CD4-positive, alpha-beta T cell treated with Interferon alpha-2 for 1 hour (primary cell): ENCODE measurements at regions not wholly inside any gene's neighbourhood (a gene's known extent, or its start where the extent isn't known, plus 50 kb on each side); places are given as distances from the start of the nearest gene placed in this dataset.
"Not testable (repeated sequence)": the region's sequence is repeated elsewhere in the genome, so short reads cannot be mapped to it uniquely, and the experiment has no call there.

Experiments
- DNase-seq, 2 donors: peaks; one replicate each; pipeline ENCODE4 v3.0.0-alpha.2; 2020 to 2022

GRCh38 chr10:7056216-7056615 lies 354.6 kb downstream of the SFMBT2 start:
- no peak for DNase-seq

DNA sequence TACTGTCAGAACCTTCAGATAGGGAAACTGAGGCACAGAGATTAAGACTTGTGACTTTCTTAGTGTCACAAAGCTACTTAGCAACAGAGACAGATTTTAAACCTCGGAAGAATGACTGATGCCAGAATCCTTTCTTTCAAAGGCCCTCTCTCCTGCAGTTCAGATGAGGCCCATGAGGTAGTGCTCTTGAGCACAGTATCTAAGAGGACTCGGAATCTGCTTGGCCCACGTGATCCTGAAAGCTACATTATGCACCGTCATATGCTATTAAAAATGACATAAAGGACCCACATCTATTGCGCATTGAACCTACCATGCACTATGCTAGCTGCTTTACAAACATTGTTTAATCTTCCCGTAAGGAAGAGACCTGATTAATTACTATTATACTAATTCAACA lies 355.9 kb downstream of the SFMBT2 start:
- DNase-seq = no peak

DNA sequence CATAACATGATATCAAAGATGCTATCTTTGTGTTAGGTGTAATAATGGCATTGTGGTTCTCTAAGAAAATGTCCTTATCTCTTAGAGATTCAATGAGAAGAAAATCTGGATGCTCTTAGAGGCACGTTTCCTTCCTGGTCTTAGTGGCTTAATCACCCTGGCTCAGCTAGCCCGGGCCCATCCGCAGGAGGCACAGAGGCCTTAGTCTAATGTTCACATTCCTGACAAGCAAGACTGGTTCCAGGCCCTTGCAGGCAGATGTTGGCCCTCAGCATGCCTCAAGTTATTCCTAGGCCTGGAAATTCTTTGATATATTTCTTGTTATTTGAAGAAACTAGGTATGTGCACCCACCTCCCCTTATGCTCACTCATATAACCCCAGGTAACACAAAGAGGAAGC lies 357.6 kb downstream of the SFMBT2 start:
- DNase-seq = no peak

GRCh38 chr10:7050024-7050423 lies 360.8 kb downstream of the SFMBT2 start:
- DNase-seq = not testable (repeated sequence)

GRCh38 chr10:7048061-7048460 lies 362.8 kb downstream of the SFMBT2 start:
- DNase-seq = no peak

GRCh38 chr10:7046615-7047014 lies 364.2 kb downstream of the SFMBT2 start:
- DNase-seq = no peak

- peak; percentile 46 to 60 for DNase-seq
These were observed 364.8 kb downstream of the SFMBT2 start for GRCh38 chr10:7045891-7046599.

GRCh38 chr10:7043055-7043653 lies 367.7 kb downstream of the SFMBT2 start:
- no peak for DNase-seq

DNA sequence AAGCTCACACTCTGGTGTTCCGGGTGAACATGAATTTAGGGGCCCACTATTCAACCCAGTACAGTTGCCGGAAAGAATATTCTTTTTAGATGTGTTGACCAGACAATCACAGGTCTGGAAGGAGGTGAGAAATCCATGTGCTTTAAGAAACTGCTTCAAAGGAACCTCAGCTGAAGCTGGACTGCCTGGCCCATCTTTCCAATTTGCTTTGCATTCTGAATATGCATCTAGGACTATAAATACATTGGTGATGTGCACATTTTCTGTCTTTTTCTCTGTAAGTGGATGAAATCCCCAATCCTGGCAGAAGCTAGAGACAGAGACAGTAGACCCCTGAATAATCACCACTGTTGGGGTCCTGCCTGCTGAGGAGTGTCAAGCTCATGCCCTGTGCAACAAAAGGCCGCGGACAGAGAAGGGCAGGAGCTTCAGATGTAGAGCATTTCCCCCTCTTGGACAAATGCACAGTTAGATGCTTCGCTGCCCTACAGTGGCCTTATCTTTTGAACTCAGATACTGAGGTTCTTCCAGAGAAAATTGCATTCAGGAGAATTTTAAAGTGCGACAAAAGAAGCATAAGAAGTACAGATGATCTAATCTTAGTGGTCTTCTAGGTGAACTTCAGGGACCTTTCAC lies 368.3 kb downstream of the SFMBT2 start:
- no peak for DNase-seq

DNA sequence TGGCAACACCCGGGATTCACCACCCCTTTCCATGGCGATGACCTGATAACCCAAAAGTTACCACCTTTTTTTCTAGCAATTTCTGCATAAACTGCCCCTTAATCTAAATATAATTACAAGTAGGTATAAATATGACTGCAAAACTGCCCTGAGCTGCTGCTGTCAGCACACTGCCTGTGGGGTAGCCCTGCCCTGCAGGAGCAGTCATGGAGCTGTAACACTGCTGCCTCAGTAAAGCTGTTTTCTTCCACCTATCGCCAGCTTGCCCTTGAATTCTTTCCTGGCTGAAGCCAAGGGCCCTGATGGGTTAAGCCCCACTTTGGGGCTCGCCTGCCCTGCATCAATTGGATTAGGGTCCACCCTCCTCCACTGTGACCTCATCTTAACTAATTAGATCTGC lies 368.8 kb downstream of the SFMBT2 start:
- DNase-seq = no peak

DNA sequence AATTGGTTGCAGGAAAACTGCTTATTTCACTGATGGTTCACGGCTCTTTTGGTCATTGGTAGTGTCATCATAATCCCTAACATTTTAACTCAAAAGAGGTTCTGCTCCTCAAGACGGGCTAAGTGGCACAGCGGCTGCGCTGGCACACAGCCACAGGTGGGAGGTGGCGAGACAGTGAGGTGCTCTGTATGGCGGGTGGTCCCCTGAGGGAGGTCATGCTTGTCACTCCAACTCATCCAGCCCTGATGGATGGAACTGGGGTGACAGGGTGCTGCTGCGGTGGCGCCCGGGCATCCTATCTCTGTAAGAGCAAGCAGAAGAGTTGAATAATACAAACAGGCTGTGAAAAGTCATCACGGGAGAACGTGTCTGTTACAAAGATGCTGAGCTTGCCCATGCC lies 370.2 kb downstream of the SFMBT2 start:
- DNase-seq = no peak

DNA sequence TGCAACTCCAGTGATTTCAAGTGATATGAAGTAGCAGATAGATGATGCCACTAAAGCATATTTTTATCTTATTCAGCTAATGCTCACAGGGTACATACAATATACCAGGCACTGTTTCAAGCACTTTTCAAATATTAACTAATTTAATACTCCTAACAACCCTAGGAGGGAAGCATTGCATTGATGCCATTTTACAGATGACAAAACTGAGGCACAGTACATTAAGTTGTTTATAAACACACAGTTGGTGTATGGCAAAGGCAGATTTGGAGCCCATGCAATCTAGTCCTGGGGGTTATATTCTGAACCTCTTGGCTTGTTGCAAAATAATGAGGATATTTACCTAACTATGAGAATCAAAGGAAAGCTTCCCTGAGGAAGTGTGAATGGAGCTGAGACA lies 371.0 kb downstream of the SFMBT2 start:
- no peak for DNase-seq

DNA sequence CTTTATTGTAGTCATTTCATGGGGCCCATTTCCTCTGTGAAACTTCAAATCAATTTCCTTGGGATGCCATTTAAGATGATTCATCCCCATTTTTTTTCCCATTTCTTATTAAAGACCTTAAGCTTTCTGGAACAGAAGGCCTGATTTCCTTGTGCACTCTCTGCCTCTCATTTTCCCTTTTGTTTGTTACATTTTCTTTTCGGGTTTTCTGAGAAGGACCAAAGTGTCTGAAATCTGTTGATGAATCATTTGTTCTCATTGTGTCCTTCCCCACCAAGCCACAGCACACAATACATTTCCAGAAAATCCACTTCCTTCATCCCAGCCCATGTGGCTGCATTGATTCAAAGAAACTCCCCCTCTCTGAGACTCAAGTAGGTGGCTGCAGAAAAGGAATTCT lies 372.4 kb downstream of the SFMBT2 start:
- DNase-seq = no peak

DNA sequence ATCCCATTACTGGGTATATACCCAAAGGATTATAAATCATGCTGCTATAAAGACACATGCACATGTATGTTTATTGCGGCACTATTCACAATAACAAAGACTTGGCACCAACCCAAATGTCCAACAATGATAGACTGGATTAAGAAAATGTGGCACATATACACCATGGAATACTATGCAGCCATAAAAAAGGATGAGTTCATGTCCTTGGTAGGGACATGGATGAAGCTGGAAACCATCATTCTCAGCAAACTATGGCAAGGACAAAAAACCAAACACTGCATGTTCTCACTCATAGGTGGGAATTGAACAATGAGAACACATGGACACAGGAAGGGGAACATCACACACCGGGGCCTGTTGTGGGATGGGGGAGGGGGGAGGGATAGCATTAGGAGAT lies 373.4 kb downstream of the SFMBT2 start:
- not testable (repeated sequence) for DNase-seq

- DNase-seq = no peak
These were observed 373.9 kb downstream of the SFMBT2 start for GRCh38 chr10:7036951-7037350.

GRCh38 chr10:7035126-7035761 lies 375.6 kb downstream of the SFMBT2 start:
- peak in 1 of 2 donors; percentile 31 for DNase-seq

- no peak for DNase-seq
These were observed 377.8 kb downstream of the SFMBT2 start for GRCh38 chr10:7033031-7033430.

DNA sequence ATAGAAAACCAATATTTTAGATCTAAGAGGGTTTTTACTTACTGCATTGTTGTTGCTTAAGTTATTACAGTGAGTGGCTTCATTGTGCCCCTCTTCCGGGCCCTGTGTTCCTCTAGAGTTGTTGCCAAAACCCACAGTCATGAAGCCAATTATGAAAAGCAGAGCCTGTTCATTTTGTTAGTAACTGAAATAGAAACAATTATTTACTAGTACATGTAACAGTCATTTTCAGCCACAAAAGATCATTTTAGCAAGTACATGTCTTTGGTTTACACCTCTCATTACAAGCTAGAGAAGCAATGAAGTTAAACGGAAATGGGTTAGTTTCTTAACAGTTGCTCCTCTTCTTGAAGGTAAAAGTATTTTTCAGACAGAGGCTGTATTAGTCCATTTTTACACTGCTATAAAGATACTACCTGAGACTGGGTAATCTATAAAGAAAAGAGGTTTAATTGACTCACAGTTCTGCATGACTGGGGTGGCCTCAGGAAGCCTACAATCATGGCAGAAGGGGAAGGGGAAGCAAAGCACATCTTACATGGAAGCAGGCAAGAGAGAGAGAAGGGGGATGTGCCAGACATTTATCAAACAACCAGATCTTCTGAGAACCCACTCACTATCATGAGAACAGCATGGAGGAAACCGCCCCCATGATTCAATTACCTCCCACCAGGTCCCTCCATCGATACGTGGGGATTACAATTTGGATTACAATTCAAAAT lies 380.5 kb downstream of the SFMBT2 start:
- DNase-seq = peak in 1 of 2 donors; percentile 51

- no peak for DNase-seq
These were observed 381.2 kb downstream of the SFMBT2 start for GRCh38 chr10:7029672-7030071.

- no peak for DNase-seq
These were observed 382.0 kb downstream of the SFMBT2 start for GRCh38 chr10:7028809-7029166.

- no peak for DNase-seq
These were observed 382.7 kb downstream of the SFMBT2 start for GRCh38 chr10:7027913-7028808.

DNA sequence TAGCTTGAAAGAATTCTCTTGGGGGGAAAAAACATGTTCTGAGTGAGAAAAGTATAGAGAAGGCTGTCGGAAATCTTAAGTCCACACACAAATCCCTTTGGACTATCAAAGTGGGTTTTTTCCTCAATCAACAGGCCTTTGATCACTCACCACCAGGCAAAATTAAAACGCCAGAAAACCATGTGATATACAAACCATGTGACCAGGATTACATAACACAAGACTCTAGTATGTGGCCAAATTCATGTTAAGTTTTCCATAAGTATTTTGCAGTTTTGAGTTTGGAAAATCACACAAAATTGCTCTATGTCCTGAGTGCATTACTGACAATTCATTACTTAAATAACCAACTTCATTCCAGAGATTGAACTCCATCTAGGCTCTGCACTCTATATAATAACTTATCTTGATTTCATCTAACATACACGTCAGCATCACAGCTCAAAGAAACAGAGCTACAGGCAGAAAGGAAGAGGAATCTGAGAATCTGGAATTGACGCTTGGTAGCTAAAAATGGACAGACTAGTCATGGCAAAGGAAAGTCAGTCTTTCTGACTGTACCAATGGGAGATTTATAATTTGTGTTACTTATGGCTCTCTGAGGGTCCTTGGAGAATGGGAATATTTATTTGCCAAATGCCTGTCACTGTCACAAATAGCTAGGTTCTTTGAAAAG lies 383.5 kb downstream of the SFMBT2 start:
- DNase-seq = no peak
